Skeletal muscle tissue (tissue), 3 donors: ENCODE measurements at regions not wholly inside any gene's neighbourhood (a gene's known extent, or its start where the extent isn't known, plus 50 kb on each side); places are given as distances from the start of the nearest gene placed in this dataset.
A peak's percentile ranks its signal among the peaks of the same experiment; 100 is the strongest.

Source experiments
- H3K27ac ChIP-seq: one replicate; pipeline ENCODE4 v1.7.0; 2013; ENCODE audit warnings: mild to moderate bottlenecking, low read depth, low read length, inconsistent platforms
- H3K27me3 ChIP-seq, 3 donors: one replicate each; pipeline ENCODE4 v1.7.0; 2013; ENCODE audit warnings: low read length in 3 of 3; ENCODE audit not compliant: control insufficient read depth in 3 of 3, insufficient read depth in 3 of 3
- H3K36me3 ChIP-seq, 3 donors: one replicate each; pipeline ENCODE4 v1.7.0; 2013; ENCODE audit warnings: low read length in 3 of 3; ENCODE audit not compliant: control insufficient read depth in 3 of 3, insufficient read depth in 3 of 3
- H3K4me1 ChIP-seq, 3 donors: one replicate each; pipeline ENCODE4 v1.7.0; 2013; ENCODE audit warnings: low read length in 3 of 3, mild to moderate bottlenecking in 3 of 3; ENCODE audit not compliant: control insufficient read depth in 3 of 3, insufficient read depth in 3 of 3
- H3K4me3 ChIP-seq, 3 donors: one replicate each; pipeline ENCODE4 v1.7.0; 2013; ENCODE audit warnings: low read length in 3 of 3
- H3K9ac ChIP-seq, 3 donors: one replicate each; pipeline ENCODE4 v1.7.0; 2013; ENCODE audit warnings: low read length in 3 of 3, mild to moderate bottlenecking in 3 of 3, moderate library complexity in 2 of 3, low read depth in 1 of 3
- H3K9me3 ChIP-seq, 3 donors: one replicate each; pipeline ENCODE4 v1.7.0; 2013; ENCODE audit warnings: low read length in 3 of 3; ENCODE audit not compliant: control insufficient read depth in 3 of 3
- donor health status: Osteomylitis.

- peaks cover 9 to 37% (median 19%) of the 10 kb centered on the region in 3 donors for H3K4me1 ChIP-seq
- no peaks in the 10 kb centered on the region for H3K9me3 ChIP-seq
- H3K27ac ChIP-seq, result peak overlapping the region; percentile 29
- no peaks in the 10 kb centered on the region for H3K36me3 ChIP-seq
- no peak overlapping the region for H3K4me3 ChIP-seq
- no peaks in the 10 kb centered on the region for H3K27me3 ChIP-seq
- no peak overlapping the region for H3K9ac ChIP-seq
Observed at GRCh38 chr1:67582625-67583461, 102.2 kb upstream of the GADD45A start.

DNA sequence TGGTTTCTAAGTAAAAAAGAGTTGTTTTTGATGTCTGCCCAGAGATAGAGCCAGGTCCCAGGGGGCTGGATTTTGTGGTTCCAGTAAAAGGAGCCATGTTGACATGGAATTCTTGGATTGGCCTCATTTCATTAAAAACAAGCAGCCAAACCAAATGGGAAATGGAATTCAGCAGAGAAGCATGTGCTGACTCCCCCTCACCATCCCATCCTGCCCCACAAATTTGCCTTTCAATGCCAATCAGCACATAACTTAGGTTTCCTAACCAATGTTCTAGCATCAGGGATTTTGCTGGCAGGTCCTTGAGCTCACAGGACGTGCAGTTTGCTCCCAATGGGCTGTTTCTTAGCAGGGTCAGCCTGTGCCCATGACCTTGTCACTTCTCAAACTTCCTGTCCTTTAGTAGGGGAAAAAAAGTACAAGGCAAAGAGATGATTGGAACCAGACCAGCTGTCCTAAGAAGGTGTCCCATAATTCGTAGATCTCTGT is 101.5 kb upstream of the GADD45A start:
- H3K9ac ChIP-seq, result no peak overlapping the region

DNA sequence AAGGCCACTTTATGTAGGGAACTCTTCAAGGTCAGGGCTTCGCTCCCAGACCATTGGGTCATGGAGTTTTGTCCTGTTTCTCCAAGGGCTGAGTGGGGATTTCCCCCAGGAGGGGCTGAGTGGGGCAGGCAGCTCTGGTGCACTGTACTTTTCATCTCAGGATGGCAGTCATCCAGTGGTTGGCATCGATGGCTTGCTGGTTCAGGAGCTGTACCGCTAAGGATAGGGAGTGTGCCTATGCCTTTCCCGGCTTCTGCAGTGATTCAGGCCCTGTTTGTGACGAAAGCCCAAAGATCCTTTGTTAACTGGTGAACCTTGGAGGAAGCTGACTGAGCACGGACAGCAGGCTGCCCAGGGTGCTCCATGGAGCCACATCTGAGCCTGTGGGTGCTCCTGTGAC is 100.1 kb upstream of the GADD45A start:
- Histone ChIP-seq H3K36me3 (no peaks in the 10 kb centered on the region), H3K27me3 (no peaks in the 10 kb centered on the region), H3K9me3 (no peaks in the 10 kb centered on the region), H3K9ac (no peak overlapping the region), H3K4me3 (no peak overlapping the region), H3K4me1 (peaks cover 9 to 39% (median 25%) of the 10 kb centered on the region in 3 donors), H3K27ac (no peak overlapping the region)

More for the DNA sequence above, 101.5 kb upstream of the GADD45A start:
- Histone ChIP-seq H3K27me3 (no peaks in the 10 kb centered on the region), H3K4me3 (no peak overlapping the region), H3K27ac (peak overlapping the region; percentile 29), H3K9me3 (no peaks in the 10 kb centered on the region), H3K36me3 (no peaks in the 10 kb centered on the region), H3K4me1 (peaks cover 9 to 36% (median 25%) of the 10 kb centered on the region in 3 donors)

DNA sequence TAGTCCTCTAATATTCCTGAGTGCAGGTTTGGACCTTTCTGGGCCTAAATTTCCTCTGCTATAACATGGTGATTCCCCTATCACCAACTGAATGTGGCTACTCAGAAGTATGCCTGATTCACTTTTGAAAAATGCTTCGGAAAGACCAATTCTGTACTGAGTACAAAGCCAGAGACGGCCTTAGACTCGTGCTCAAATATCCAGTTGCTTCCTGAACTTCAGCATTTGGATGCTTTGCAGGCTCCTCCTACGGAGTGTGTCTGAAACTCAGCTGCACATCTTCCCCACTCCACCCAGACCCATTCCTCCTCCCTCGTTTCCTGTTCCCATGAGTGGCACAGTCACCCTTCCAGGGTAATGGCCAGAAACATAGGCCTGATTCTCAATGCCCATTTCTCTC is 98.4 kb upstream of the GADD45A start:
- H3K36me3 ChIP-seq, result no peaks in the 10 kb centered on the region
- peaks cover 10 to 35% (median 26%) of the 10 kb centered on the region in 3 donors for H3K4me1 ChIP-seq
- no peak overlapping the region for H3K4me3 ChIP-seq
- H3K9ac ChIP-seq, result no peak overlapping the region
- no peaks in the 10 kb centered on the region for H3K9me3 ChIP-seq
- H3K27ac ChIP-seq, result no peak overlapping the region
- no peaks in the 10 kb centered on the region for H3K27me3 ChIP-seq

DNA sequence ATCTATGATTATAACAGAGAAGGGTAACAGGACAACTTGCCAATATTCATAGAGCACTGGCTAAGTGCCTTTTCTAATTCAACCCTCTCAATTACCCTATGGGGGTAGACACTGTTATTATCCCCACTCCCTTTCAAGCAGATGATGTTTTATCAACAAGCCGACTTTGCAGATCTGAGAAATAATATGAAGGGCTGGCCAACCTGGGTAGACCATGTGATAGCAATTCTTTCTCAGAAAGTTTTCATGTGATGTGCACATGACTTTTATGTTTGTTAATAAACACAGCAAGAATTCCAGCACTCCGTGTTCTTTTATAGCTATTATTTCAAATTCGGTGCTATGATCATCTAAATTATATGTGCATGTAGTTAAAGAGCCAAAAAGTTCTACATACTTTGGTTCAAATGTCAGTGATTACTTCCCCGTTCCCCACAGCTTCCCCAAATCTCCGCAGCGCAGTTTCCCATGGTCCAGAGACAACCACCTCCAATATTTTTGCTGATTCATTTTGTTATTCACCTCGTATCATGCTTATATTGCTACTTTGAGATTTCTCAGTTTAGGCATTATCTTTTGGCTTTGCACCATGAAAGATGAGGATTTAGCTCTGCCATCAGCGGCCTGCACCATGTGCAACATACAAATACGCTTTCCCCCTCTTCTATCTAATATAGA is 96.7 kb upstream of the GADD45A start:
- H3K27ac ChIP-seq, result no peak overlapping the region
- peaks cover 7 to 27% (median 20%) of the 10 kb centered on the region in 3 donors for H3K4me1 ChIP-seq
- no peak overlapping the region for H3K9ac ChIP-seq

GRCh38 chr1:67589519-67590233 is 95.3 kb upstream of the GADD45A start:
- Histone ChIP-seq H3K4me1 (peaks cover 7 to 21% (median 18%) of the 10 kb centered on the region in 3 donors), H3K27me3 (no peaks in the 10 kb centered on the region), H3K4me3 (no peak overlapping the region), H3K9ac (peak overlapping the region in 2 of 3 donors; percentile 33 to 46), H3K36me3 (no peaks in the 10 kb centered on the region), H3K27ac (peak overlapping the region; percentile 20), H3K9me3 (no peaks in the 10 kb centered on the region)

More for the DNA sequence above, 96.7 kb upstream of the GADD45A start:
- Histone ChIP-seq H3K9me3 (no peaks in the 10 kb centered on the region), H3K27me3 (no peaks in the 10 kb centered on the region), H3K4me3 (no peak overlapping the region), H3K36me3 (no peaks in the 10 kb centered on the region)

DNA sequence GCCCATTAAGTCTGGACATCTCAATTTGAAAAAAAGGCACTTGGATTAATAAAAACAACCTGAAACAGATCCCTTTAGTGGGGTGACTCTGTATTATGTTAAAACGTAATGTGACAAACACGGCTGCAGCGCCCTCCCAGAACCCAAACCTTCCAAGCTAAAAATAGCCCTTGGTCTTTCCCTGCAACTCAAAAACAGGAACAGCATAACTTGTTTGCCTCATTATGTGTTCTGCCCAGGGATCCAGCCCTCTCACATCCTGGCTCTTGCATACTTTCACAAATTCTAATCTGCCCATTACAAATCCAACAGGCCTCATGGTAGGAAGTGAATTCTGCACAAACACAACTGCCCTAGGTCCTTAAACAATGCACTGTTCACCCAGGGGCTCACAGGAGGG is 94.7 kb upstream of the GADD45A start:
- Histone ChIP-seq H3K9me3 (no peaks in the 10 kb centered on the region), H3K4me1 (peaks cover 7 to 18% (median 15%) of the 10 kb centered on the region in 3 donors), H3K4me3 (peak overlapping the region in 1 of 3 donors; percentile 21), H3K36me3 (no peaks in the 10 kb centered on the region), H3K27ac (peak overlapping the region; percentile 20), H3K9ac (peak overlapping the region; percentile 33 to 51 (median 46)), H3K27me3 (no peaks in the 10 kb centered on the region)

GRCh38 chr1:67594764-67595163 is 90.2 kb upstream of the GADD45A start:
- peaks cover 7 to 10% (median 7%) of the 10 kb centered on the region in 3 donors for H3K4me1 ChIP-seq
- H3K9ac ChIP-seq, result no peak overlapping the region
- no peaks in the 10 kb centered on the region for H3K27me3 ChIP-seq
- H3K4me3 ChIP-seq, result no peak overlapping the region
- H3K36me3 ChIP-seq, result no peaks in the 10 kb centered on the region
- no peak overlapping the region for H3K27ac ChIP-seq
- no peaks in the 10 kb centered on the region for H3K9me3 ChIP-seq

- Histone ChIP-seq H3K9ac (no peak overlapping the region), H3K4me3 (no peak overlapping the region), H3K27me3 (no peaks in the 10 kb centered on the region), H3K27ac (no peak overlapping the region), H3K36me3 (no peaks in the 10 kb centered on the region), H3K9me3 (no peaks in the 10 kb centered on the region), H3K4me1 (no peaks in the 10 kb centered on the region)
Observed at GRCh38 chr1:67596674-67597073, 88.3 kb upstream of the GADD45A start.
